Peyer's patch (tissue), 4 donors: ENCODE measurements at regions not wholly inside any gene's neighbourhood (a gene's known extent, or its start where the extent isn't known, plus 50 kb on each side); places are given as distances from the start of the nearest gene placed in this dataset.

Experiments used
- CTCF ChIP-seq, 6 experiments: fragments of 450-650 bp in 4 of 6; fragments of 200-600 bp in 2 of 6; sonication (generic) in 1 of 6; IDR thresholded peaks; one replicate each; pipeline ENCODE4 v1.5.1; 2017 to 2019; ENCODE audit warnings: antibody characterized with exemption in 6 of 6, mild to moderate bottlenecking in 3 of 6, moderate library complexity in 1 of 6
- POLR2A ChIP-seq, 2 donors: fragments of 450-650 bp; IDR thresholded peaks; one replicate each; pipeline ENCODE4 v1.5.1; 2017; ENCODE audit warnings: antibody characterized with exemption in 2 of 2, mild to moderate bottlenecking in 2 of 2, moderate library complexity in 2 of 2

GRCh38 chr14:87784386-87784785 lies 208.6 kb downstream of the GALC start:
- TF ChIP-seq CTCF (IDR thresholded peaks at IDR 0.05) = no peak
- TF ChIP-seq POLR2A (IDR thresholded peaks at IDR 0.05) = no peak
